NCI-H2081 treated with DMSO at 0.1 percent for 48 hours (cell line): ENCODE measurements at regions not wholly inside any gene's neighbourhood (a gene's known extent, or its start where the extent isn't known, plus 50 kb on each side); places are given as distances from the start of the nearest gene placed in this dataset.

Experiments used
- DNase-seq: peaks from one replicate; lab custom pipeline; 2025; lab: John Stamatoyannopoulos, UW

GRCh38 chr9:23438299-23438907 lies 387.6 kb downstream of the ELAVL2 start:
- no peak for DNase-seq

DNA sequence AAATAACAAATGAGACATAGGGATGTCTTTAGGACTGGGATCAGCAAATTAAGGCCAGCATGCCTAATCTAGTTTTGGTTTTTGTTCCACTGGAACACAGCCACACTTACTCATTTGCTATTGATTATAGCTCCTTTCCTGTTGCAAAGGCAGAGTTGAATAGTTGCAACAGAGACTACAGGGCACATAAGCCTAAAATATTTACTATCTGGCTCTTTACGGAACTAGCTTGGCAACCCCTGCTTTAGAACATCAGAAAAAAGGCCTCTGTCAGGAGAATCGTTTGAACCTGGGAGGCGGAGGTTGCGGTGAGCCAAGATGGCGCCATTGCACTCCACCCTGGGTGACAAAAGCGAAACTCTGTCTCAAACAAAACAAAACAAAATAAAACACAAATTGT lies 384.8 kb downstream of the ELAVL2 start:
- no peak for DNase-seq

DNA sequence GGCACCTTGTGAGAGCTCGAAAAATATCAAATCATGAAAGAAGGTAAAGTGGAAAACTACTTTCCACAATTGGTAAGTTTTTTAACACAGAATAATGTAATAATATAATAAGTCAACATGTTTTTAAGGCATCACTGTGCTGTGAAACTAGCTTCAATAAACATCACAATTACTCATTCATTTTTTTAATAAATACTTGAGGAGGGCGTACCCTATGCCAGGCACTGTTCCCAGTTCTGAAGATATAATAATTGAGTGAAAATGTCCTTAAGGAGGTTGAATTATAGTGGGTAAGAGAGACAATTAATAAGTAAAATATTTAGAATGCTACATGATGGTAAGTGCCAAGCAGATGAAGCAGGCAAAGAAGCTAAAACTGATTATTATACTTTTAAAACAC lies 381.4 kb downstream of the ELAVL2 start:
- no peak for DNase-seq

GRCh38 chr9:23447166-23447565 lies 378.9 kb downstream of the ELAVL2 start:
- no peak for DNase-seq

DNA sequence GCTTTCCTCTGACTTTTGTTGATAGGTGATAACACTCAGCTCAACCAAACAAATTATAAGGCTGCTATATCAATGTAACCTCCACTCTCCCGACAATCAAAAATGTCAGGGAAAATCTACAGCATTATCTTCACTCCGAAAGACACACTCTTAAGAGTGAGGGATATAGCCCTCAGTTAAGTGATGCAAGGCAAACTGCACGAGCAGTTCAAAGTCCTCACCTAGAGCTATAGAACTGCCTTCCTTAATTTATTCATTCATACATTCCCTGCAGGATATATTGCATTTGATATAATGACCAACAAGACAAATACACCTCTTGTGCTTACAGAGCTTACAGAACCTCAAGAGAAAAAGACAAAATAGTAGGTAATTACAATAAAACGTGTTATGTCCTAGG lies 378.1 kb downstream of the ELAVL2 start:
- no peak for DNase-seq

GRCh38 chr9:23451802-23452418 lies 374.1 kb downstream of the ELAVL2 start:
- DNase-seq: no peak

DNA sequence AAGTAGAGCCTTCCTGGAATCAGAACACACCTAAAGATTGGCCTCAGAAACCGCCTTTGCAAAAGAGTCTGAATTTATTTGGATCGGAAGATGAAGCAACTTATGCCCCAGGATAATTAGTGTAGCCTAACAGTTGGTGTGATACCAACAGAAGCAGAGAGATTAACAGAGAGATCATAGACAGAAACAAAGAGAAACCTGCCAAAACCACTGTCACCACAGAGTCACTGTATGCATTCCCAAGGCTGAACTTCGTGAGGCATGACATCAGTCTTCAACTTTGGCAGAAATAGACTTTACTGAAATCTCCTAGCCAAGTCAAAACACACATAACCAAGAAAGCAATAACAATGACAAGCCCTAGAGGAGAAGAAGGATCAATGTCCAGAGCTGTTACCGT lies 361.8 kb downstream of the ELAVL2 start:
- DNase-seq: no peak

DNA sequence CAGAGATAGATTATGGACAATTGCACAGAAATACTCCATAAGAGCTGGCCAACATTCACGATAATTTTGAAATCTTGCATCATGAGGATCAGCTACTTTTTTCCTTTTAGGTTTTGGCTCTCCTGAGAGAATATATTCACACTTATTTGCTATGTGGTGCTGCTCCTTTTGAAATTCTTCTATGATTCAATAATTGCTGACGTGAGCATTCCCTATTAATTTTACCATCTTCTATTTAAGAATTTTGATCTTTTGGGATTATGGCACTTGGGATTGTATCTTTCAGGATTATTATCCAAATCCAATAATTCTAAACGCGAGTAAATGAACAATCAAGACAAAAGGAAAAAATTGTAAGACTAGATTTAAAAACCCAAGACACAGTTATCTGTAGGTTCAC lies 358.8 kb downstream of the ELAVL2 start:
- no peak for DNase-seq

DNA sequence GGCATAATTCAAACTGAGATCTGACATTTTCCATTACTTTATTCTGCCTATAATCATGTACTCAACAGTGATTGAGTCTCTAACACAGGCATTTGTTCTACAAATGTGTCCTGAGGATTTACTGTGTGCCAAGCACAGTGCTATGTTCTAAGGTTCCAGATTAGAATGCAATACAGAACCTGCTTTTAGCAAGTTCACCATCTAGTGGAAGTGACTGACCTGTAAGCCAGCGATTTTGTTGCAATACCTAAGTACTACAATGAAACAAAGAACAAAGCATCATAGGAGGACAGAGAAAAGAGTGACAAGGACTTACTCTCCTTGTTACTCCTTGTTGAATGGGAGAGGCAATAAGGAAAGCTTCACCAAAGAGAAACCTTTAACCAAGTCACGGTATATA lies 348.1 kb downstream of the ELAVL2 start:
- DNase-seq: no peak

- no peak for DNase-seq
Measured at GRCh38 chr9:23483566-23483965, 342.5 kb downstream of the ELAVL2 start.

- peak; percentile 5 for DNase-seq
Measured at GRCh38 chr9:23492126-23493002, 333.7 kb downstream of the ELAVL2 start.

GRCh38 chr9:23493219-23493618 lies 332.8 kb downstream of the ELAVL2 start:
- no peak for DNase-seq

- DNase-seq: no peak
Measured at GRCh38 chr9:23496489-23497136, 329.4 kb downstream of the ELAVL2 start.

GRCh38 chr9:23497137-23497504 lies 328.9 kb downstream of the ELAVL2 start:
- DNase-seq: no peak

GRCh38 chr9:23502004-23502403 lies 324.0 kb downstream of the ELAVL2 start:
- no peak for DNase-seq

DNA sequence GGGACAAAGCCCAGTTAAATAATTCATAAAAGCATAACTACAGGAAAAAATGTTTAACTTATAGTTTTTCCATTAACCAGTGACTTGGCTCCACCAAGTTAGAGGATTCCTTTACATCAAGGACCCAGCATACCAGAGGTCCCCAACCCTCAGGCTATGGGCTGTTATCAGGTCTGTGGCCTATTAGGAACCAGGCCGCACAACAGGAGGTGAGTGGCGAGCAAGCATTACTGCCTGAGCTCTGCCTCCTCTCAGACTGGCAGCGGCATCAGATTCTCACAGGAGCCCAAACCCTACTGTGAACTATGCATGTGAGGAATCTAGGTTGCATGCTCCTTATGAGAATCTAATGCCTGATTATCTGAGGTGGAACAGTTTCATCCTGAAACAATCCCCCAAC lies 303.1 kb downstream of the ELAVL2 start:
- no peak for DNase-seq

DNA sequence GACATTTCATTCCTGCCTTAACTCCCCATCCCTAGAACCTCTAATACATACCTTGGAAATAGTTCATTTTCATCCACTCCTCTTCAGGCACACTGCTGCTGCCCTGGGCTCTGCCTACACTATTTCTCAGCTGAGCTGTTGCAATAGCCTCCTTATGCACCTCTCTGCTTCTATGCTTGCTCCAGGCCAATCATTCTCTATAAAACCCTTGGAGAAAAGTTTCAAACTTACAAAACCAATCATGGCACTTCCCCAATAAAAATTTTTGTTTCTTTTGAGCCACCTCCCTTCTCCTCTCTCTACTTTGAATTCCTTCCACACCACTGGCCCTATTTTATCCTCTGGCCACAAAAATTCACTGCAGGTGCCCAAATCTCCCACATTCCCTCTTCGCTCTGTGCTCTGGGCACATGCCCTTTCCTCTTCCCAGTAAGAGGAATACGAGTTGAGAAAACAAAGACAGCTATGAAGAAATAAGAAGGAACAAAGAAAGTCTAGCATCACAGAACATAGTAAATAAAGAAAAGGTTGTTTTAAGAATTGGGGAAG lies 301.4 kb downstream of the ELAVL2 start:
- no peak for DNase-seq

GRCh38 chr9:23526806-23527205 lies 299.2 kb downstream of the ELAVL2 start:
- no peak for DNase-seq

DNA sequence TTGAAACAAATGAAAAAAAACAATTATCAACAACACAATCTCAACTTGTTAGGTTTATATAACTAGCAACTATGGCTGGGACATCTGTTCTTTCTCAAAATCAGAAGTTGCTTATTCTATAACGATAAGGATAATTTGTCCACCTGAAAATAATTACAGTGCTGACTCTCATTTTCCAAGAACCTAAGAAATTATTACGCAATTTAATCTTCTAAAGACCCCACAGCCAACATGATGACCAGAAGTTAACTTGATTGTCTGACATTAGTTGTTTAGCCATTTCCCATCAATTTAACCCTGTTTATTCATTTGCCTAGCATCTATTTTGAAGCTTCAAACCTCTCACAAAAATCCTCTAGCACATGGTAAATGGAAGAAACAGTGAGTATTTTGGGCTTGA lies 293.8 kb downstream of the ELAVL2 start:
- DNase-seq: no peak

- DNase-seq: no peak
Measured at GRCh38 chr9:23537192-23538066, 288.6 kb downstream of the ELAVL2 start.

DNA sequence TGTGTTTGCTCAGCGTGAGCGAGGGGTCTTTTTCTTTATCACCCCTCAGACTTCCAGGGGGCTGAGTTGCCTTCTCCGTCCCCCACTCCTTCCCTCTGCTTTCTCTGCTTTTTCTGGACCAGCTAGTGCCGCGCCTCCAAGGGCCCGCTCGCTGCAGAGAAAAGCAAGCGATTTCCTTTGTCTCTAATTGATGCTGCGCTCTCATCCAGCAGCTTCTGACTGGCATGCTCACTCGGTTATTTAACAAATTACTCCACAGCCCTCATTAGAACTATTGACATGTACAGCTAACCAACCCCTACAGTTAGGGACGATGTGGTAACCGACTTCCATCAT lies 288.0 kb downstream of the ELAVL2 start:
- no peak for DNase-seq
